ENCODE measurements at regions not wholly inside any gene's neighbourhood (a gene's known extent, or its start where the extent isn't known, plus 50 kb on each side); places are given as distances from the start of the nearest gene placed in this dataset.

DNA sequence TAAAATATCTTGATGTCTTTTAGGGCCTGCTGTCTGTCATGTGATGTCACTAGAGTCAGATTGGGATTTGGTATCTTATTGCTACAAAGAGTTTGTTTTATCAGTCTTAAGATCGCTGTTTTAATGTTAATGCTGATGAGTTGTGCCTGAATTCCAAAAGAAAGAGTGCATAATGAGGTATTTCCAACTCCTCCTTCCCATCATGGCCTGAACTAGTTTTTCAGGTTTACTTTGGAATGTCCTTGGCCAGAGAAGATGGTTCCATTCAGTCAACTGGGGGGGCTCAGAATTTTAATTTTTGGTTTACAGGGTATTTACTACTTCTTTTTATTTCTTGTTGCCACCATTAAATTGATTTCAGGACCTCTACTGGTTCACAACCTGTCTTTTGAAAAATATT lies 74.3 kb upstream of the MARCHF11 start:
- Histone ChIP-seq H3K4me3 (ENCODE audit: low read depth, low read length) (no peak overlapping the region), H3K27me3 (ENCODE audit: control insufficient read depth, insufficient read depth, low read length) (no peaks in the 10 kb centered on the region), H3K36me3 (ENCODE audit: control insufficient read depth, insufficient read depth, low read length) (no peaks in the 10 kb centered on the region)
- no peak for DNase-seq (ENCODE audit: low read depth)
- ChIA-PET POLR2A (no interaction called here), CTCF (no interaction called here)
- TF ChIP-seq CTCF (IDR thresholded peaks at IDR 0.05; ENCODE audit: insufficient read depth, low read depth, low read length) = no peak

GRCh38 chr5:16245956-16246355 lies 66.4 kb upstream of the MARCHF11 start:
- Histone ChIP-seq H3K36me3 (ENCODE audit: control insufficient read depth, insufficient read depth, low read length) (no peaks in the 10 kb centered on the region), H3K4me3 (ENCODE audit: low read depth, low read length) (no peak overlapping the region), H3K27me3 (ENCODE audit: control insufficient read depth, insufficient read depth, low read length) (no peaks in the 10 kb centered on the region)
- no peak for TF ChIP-seq CTCF (IDR thresholded peaks at IDR 0.05; ENCODE audit: insufficient read depth, low read depth, low read length)
- CTCF ChIA-PET = interaction anchor here (0.7 kb wide), 1 partner anchor 16 kb away, joined by 3 read pairs; no protein-coding TSS in a partner anchor
- no peak for DNase-seq (ENCODE audit: low read depth)
- POLR2A ChIA-PET = no interaction called here

GRCh38 chr5:16245249-16245648 lies 65.7 kb upstream of the MARCHF11 start:
- no peak for TF ChIP-seq CTCF (IDR thresholded peaks at IDR 0.05; ENCODE audit: insufficient read depth, low read depth, low read length)
- POLR2A ChIA-PET = no interaction called here
- Histone ChIP-seq H3K4me3 (ENCODE audit: low read depth, low read length) (no peak overlapping the region), H3K27me3 (ENCODE audit: control insufficient read depth, insufficient read depth, low read length) (no peaks in the 10 kb centered on the region), H3K36me3 (ENCODE audit: control insufficient read depth, insufficient read depth, low read length) (no peaks in the 10 kb centered on the region)
- CTCF ChIA-PET = no interaction called here
- no peak for DNase-seq (ENCODE audit: low read depth)

DNA sequence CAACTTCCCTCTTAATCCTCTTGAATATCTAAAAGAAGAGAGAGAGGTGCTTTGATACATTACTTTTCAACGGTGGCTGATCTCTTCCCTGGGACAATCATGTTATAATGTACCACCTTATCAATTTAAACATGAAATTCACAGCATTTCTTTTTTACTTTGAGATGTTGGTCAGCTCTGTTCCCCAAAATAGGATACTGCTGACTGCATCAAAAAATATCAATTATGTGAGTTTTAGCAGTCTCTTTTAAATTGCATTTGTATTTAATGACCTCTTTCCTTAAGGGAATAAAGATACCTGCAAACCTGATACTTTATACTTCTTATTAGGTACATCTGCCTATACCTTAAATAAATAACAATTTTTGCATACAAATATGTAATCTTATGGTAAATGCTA lies 58.4 kb upstream of the MARCHF11 start:
- CTCF ChIA-PET = no interaction called here

DNA sequence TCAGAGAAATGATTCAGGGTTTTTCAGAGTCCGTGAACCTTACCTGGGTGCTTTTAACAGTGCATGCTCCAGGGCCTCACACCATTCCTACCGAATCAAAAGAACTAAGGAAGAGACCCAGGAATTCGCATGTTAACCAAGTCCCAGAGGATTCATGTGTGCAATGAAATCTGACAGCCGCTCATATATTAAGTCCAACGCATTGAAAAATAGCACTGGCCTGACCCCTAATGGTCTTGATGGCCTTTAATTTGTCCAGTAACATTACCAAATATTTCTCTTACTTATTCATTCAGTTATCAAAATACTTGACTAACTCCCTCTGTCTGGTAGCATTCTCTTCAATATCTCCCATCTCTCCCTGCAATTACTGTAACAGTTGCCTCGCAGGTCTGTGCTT lies 55.0 kb upstream of the MARCHF11 start:
- TF ChIP-seq CTCF (IDR thresholded peaks at IDR 0.05; ENCODE audit: insufficient read depth, low read depth, low read length) = no peak
- no peak overlapping the region for H3K4me3 ChIP-seq (ENCODE audit: low read depth, low read length)
- H3K27me3 ChIP-seq (ENCODE audit: control insufficient read depth, insufficient read depth, low read length) = no peaks in the 10 kb centered on the region
- H3K36me3 ChIP-seq (ENCODE audit: control insufficient read depth, insufficient read depth, low read length) = no peaks in the 10 kb centered on the region
- ChIA-PET CTCF (no interaction called here), POLR2A (no interaction called here)
- DNase-seq (ENCODE audit: low read depth) = no peak

More for the DNA sequence above, 58.4 kb upstream of the MARCHF11 start:
- POLR2A ChIA-PET = no interaction called here
- Histone ChIP-seq H3K36me3 (ENCODE audit: control insufficient read depth, insufficient read depth, low read length) (no peaks in the 10 kb centered on the region), H3K4me3 (ENCODE audit: low read depth, low read length) (no peak overlapping the region), H3K27me3 (ENCODE audit: control insufficient read depth, insufficient read depth, low read length) (no peaks in the 10 kb centered on the region)
- no peak for DNase-seq (ENCODE audit: low read depth)
- no peak for TF ChIP-seq CTCF (IDR thresholded peaks at IDR 0.05; ENCODE audit: insufficient read depth, low read depth, low read length)
